ENCODE measurements at regions not wholly inside any gene's neighbourhood (a gene's known extent, or its start where the extent isn't known, plus 50 kb on each side); places are given as distances from the start of the nearest gene placed in this dataset.
"Not testable (repeated sequence)": the region's sequence is repeated elsewhere in the genome, so short reads cannot be mapped to it uniquely, and the experiment has no call there.

DNA sequence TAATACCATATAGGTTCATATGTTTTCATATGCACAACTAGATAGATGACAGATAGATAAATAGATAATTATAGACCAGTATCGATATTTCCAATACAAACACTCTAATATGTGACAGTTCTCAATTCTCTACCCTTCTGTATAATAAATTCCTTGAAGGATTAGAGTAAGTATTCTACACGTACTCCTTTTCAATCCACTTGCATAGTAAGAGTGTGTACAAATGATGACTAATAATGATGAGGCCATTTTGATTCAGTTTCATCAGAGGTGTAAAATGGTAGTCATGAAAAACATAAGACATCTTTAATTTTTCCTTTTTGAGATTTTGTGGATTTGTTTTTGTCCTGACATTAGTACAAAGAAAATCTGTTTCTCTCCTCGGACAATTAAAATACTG is 188.3 kb upstream of the WSB1 start:
- ChIA-PET POLR2A (ENCODE audit: low non-redundant PET) (no interaction called here), CTCF (no interaction called here)
- no peak overlapping the region for H3K27ac ChIP-seq
- TF ChIP-seq, protein P1, sequence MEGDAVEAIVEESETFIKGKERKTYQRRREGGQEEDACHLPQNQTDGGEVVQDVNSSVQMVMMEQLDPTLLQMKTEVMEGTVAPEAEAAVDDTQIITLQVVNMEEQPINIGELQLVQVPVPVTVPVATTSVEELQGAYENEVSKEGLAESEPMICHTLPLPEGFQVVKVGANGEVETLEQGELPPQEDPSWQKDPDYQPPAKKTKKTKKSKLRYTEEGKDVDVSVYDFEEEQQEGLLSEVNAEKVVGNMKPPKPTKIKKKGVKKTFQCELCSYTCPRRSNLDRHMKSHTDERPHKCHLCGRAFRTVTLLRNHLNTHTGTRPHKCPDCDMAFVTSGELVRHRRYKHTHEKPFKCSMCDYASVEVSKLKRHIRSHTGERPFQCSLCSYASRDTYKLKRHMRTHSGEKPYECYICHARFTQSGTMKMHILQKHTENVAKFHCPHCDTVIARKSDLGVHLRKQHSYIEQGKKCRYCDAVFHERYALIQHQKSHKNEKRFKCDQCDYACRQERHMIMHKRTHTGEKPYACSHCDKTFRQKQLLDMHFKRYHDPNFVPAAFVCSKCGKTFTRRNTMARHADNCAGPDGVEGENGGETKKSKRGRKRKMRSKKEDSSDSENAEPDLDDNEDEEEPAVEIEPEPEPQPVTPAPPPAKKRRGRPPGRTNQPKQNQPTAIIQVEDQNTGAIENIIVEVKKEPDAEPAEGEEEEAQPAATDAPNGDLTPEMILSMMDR (conservative IDR thresholded peaks at IDR 0.05; ENCODE audit: low read depth), result no peak
- DNase-seq (ENCODE audit: low spot score), result no peak

DNA sequence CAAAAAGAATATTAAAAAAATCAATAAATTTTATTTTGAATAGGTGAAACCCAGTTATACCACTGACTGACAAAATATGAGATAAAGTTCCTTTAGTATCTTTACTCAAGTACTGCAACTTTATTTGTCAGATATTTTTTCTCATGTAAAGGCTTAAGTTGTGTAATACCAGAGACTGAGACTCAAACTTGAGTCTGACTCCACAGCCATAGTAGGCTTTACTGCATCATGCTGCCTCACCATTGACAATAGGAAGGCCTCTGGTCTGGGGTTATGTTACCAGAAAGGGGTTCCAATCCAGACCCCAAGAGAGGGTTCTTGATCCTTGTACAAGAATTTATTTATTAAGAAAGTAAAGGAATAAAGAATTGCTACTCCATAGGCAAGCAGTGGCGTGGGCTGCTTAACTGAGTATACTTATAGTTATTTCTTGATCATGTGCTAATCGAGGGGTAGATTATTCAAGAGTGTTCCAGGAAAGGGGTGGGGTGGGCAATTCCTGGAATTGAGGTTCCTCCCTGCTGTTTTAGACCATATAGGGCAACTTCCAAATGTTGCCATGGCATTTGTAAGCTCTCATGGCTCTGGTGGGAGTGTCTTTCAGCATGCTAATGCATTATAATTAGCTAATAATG is 187.4 kb upstream of the WSB1 start:
- POLR2A ChIA-PET (ENCODE audit: low non-redundant PET), result no interaction called here
- CTCF ChIA-PET, result no interaction called here
- DNase-seq (ENCODE audit: low spot score), result no peak
- TF ChIP-seq, protein P1 (conservative IDR thresholded peaks at IDR 0.05; ENCODE audit: low read depth), result no peak
- no peak overlapping the region for H3K27ac ChIP-seq

DNA sequence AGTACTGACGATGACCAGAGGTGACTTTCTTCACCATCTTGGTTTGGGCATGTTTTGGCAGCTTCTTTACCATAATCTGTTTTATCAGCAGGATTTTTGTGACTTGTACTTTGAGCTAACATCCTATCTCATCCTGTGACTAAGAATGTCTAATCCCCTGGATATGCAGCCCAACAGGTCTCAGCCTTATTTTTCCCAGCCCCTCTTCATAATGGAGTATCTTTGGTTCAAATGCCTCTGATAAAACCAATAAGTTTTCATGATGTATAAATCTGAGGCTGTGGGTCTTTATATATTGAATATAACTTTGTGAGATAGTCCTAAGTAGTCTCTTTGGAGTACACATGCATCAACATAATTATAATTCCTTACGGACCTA is 186.9 kb upstream of the WSB1 start:
- CTCF ChIA-PET, result no interaction called here
- POLR2A ChIA-PET (ENCODE audit: low non-redundant PET), result no interaction called here
- DNase-seq (ENCODE audit: low spot score), result no peak
- no peak overlapping the region for H3K27ac ChIP-seq
- TF ChIP-seq, protein P1 (conservative IDR thresholded peaks at IDR 0.05; ENCODE audit: low read depth), result no peak

DNA sequence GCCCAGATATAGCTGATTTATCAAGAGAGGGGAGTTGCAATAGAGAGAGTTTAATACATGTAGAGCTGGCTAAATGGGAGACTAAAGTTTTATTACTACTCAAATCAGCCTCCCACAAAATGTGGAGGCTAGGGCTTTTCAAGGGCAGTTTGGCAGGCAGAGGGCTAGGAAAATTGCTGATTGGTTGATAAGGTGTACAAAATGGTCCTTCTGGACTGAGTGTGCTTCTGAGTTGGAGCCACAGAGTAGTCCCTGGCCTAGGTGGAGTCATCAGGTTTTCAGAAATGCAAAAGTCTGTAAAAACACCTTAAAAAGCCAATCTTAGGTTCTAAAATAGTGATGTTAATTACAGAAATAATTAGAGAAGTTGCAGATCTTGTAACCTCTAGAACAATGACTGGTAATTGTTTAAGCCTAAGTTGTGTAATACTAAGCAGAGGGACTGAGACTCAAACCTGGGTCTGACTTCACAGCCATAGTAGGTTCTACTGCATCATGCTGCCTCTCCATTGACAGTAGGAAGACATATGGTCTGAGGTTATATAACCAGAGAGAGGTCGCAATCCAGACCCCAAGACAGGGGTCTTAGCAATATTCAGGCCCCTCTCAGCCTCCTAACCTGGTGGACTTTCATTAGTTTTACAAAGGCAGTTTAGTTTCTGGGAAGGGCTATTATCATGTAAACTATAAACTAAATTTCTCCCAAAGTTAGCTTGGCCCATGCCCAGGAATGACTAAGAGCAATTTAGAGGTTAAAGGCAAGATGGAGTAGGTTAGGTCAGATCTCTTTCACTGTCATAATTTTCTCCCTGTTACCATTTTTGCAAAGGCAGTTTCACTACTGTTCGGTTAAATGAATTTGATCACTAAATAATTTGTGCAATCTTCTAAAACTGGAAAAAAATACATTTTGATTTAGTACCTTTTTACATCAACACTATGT is 186.3 kb upstream of the WSB1 start:
- H3K27ac ChIP-seq; DNase-seq (ENCODE audit: low spot score); CTCF ChIA-PET; POLR2A ChIA-PET (ENCODE audit: low non-redundant PET): not testable (repeated sequence)

DNA sequence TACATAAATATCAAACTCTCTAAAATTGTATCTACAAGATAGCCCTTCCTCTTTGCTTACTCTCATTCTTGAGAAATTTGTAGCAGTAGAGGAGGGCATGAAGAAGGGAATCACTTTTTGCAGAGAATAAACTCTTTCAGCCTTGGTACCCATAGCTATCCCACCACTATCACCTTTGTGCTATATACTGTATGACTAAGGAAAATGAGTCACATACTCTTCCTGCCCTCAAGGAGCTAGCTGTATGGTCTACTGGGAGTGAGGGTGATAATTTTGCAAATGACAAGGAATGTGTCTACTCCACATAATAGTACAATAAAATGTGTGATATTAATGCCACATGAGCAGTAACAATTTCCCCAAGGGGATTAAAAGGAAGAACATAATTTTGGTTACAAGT is 184.6 kb upstream of the WSB1 start:
- CTCF ChIA-PET, result no interaction called here
- TF ChIP-seq, protein P1 (conservative IDR thresholded peaks at IDR 0.05; ENCODE audit: low read depth), result no peak
- no peak overlapping the region for H3K27ac ChIP-seq
- POLR2A ChIA-PET (ENCODE audit: low non-redundant PET), result no interaction called here
- DNase-seq (ENCODE audit: low spot score), result no peak

DNA sequence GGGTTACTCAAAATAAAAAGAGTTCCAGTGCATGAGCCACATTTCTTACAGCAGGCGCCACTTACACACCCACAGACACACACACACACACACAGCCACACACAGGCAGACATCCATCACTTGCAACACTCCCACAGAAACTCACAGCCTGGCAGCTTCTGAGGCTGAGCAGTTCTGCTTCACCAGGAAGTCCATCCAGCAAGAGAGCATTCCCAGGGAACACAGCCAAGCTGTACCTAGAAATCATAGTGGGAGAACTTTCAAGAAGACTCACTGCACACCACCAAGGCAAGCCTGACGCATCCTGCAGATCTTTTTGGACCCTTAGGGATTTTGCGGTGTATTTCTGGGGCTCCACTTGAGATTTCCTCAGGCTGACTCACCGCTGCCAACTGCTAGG is 140.9 kb upstream of the WSB1 start:
- POLR2A ChIA-PET (ENCODE audit: low non-redundant PET), result no interaction called here
- TF ChIP-seq, protein P1 (conservative IDR thresholded peaks at IDR 0.05; ENCODE audit: low read depth), result no peak
- H3K27ac ChIP-seq, result no peak overlapping the region
- CTCF ChIA-PET, result interaction anchor here (0.7 kb wide), 1 partner anchor 49 kb away, joined by 4 read pairs; no protein-coding TSS in a partner anchor
- DNase-seq (ENCODE audit: low spot score), result no peak

DNA sequence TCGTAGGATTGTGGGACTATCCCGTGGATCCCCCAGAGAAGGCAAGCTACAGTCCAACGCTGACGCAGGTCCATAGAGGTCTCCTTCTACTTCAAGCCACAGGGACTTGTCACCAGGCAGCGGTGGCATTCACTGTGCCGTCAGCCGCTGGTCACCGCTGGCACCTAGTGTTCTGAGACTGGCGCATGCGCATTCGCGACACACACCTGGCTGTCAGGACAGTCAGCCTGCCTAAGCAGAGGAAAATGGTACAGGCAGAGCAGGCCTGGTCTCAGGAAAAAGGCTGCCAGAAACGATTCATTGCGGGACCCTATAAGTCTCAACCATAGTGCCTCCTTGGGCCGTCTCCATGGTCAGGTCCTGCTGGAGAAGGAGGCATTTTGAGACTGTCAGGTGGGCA is 138.0 kb upstream of the WSB1 start:
- no peak overlapping the region for H3K27ac ChIP-seq
- ChIA-PET POLR2A (ENCODE audit: low non-redundant PET) (no interaction called here), CTCF (no interaction called here)
- TF ChIP-seq, protein P1 (conservative IDR thresholded peaks at IDR 0.05; ENCODE audit: low read depth), result no peak
- DNase-seq (ENCODE audit: low spot score), result no peak

Measured in RWPE1 (cell line).